Fibroblast of pulmonary artery (primary cell): ENCODE measurements at regions not wholly inside any gene's neighbourhood (a gene's known extent, or its start where the extent isn't known, plus 50 kb on each side); places are given as distances from the start of the nearest gene placed in this dataset.

ENCODE experiments used
- DNase-seq: peaks from one replicate; pipeline ENCODE4 v3.0.0-alpha.2; 2010; ENCODE audit warnings: low read depth
- H3K4me3 ChIP-seq: replicated peaks from 2 replicates; pipeline ENCODE4 v1.5.1; 2011; ENCODE audit warnings: low read depth, mild to moderate bottlenecking, control low read depth, low read length, moderate library complexity
- TF ChIP-seq, protein P1 (sequence below): IDR thresholded peaks from 2 replicates; pipeline ENCODE4 v1.5.1; 2011; ENCODE audit warnings: mild to moderate bottlenecking, control low read depth, low read length, inconsistent platforms; ENCODE audit errors: missing control alignments

DNA sequence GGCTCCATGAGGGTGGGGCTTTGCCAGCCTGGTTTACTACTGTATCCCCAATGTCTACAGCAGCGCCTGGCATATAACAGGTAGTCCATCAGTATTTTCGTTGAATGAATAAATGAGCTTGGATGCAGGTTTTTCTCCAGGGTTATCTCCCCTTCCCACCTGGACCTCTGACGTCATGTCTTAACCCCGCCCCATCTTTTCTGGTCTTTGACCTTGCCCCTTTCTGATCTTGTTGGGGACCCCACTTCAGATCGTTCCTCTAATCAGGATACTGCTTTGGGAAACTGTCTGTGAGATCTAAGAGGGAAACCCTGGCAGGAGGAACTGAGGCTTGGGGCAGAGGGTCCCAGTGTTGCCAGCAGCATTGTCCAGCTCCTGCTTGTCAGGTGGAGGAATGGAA lies 68.8 kb upstream of the GCSH start:
- DNase-seq = no peak
- H3K4me3 ChIP-seq = no peak overlapping the region
- TF ChIP-seq, protein P1, sequence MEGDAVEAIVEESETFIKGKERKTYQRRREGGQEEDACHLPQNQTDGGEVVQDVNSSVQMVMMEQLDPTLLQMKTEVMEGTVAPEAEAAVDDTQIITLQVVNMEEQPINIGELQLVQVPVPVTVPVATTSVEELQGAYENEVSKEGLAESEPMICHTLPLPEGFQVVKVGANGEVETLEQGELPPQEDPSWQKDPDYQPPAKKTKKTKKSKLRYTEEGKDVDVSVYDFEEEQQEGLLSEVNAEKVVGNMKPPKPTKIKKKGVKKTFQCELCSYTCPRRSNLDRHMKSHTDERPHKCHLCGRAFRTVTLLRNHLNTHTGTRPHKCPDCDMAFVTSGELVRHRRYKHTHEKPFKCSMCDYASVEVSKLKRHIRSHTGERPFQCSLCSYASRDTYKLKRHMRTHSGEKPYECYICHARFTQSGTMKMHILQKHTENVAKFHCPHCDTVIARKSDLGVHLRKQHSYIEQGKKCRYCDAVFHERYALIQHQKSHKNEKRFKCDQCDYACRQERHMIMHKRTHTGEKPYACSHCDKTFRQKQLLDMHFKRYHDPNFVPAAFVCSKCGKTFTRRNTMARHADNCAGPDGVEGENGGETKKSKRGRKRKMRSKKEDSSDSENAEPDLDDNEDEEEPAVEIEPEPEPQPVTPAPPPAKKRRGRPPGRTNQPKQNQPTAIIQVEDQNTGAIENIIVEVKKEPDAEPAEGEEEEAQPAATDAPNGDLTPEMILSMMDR = no peak

DNA sequence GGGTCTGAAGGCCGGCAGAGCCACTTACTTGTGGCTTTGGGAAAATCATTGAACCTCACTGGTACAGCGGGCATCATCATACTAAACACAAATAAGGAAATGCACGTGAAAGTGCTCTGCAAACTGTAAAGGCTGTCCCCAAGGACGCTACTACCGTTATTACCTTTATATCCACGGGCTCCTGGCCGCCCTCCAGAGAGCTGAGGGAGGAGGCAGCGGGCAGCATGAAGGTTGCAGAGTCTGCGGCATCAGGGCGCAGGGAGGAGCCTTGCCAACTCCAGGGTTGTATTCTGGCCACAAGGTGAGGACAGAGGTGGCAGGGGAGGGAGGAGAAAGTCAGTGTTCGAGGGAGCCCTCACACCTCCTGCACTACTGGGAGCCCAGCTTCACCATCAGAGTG lies 68.3 kb upstream of the GCSH start:
- no peak overlapping the region for H3K4me3 ChIP-seq
- no peak for DNase-seq
- TF ChIP-seq, protein P1 = no peak

DNA sequence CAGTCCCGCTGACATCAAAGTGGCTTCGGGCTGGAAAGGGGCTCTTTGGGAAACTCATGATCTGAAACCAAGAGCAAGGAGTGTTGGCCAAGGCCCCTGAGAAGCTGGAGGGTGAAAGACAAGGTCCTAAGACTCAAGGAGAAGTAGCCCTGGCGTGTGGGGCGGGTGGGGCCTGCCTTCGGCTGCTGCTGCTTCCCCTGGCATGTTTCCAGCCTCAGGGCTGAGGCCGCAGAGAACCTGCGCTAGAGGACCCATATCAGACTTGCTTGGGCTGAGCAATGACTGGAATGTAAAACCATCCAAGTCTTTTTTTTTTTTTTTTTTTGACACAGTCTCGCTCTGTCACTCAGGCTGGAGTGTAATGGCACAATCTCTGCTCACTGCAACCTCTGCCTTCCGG lies 67.5 kb upstream of the GCSH start:
- TF ChIP-seq, protein P1 = no peak
- no peak overlapping the region for H3K4me3 ChIP-seq
- DNase-seq = no peak

DNA sequence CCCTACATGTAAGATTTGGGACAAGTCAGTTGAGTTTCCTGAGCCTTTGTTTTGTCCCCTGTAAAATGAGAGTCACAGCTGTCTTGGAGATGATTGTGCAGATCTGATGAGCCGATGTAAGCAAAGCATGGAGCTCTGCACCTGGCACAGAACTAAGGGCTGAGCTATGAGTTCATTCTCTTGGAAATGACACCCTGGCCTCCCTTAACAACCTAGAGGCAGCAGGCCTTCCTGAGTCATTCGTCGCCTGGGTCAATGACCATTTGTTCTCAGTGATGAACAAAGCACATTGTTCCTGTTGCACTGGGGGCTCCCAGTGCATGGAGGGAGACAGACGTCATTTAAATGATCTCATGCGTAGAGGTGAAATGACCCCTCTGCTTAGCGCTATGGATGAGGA lies 62.8 kb upstream of the GCSH start:
- no peak for DNase-seq
- no peak overlapping the region for H3K4me3 ChIP-seq
- TF ChIP-seq, protein P1 = no peak

DNA sequence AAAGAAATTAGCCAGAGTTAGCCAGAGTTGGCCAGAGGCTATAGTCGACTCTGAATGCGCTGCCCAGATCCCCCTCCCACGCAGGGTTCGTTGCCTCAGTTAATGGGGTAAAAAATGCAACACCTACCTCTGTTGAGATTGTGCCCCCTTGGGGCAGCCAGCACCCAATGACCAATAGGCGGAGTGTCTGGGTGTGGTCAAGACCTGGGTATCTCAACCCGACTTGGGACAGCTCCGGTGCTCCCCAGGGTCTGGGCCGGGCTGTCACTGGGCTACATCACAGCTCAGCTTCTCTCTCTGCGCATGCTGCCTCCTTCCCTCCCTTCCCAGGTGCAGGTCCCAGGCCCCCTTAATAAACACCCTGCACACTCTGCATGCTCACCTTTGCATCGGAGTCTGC lies 59.6 kb upstream of the GCSH start:
- no peak for DNase-seq
- TF ChIP-seq, protein P1 = no peak
- H3K4me3 ChIP-seq = no peak overlapping the region

DNA sequence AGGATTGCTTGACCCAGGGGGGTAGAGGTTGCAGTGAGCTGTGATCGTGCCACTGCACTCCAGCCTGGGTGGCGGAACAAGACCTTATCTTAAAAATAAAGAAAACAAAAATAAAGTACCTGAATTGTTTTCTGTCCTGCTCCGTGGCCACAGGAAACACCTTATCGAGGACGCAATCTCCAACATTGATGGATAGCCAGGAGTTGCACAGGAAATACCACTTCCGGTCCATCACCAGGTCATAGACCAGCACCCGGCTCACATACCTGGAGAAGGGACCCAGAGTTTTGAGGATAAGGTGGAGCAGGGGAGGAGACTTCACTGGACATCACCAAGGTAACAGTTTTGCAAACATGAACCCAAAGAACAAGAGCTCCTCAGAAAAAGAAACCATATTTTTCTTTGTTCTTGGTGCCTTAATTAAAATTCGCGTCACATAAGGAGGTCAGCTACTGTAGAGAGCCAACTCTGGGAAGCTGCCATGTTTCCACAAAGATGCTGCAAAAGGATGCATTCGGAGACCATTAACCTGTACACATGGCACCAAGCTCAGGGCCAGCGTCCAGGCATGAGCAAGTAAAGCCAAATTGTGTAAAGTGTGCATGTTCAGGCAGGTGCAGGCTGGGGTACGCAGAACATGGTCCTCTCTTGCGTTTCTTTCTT lies 55.6 kb upstream of the GCSH start:
- H3K4me3 ChIP-seq = no peak overlapping the region
- TF ChIP-seq, protein P1 = no peak
- DNase-seq = no peak

DNA sequence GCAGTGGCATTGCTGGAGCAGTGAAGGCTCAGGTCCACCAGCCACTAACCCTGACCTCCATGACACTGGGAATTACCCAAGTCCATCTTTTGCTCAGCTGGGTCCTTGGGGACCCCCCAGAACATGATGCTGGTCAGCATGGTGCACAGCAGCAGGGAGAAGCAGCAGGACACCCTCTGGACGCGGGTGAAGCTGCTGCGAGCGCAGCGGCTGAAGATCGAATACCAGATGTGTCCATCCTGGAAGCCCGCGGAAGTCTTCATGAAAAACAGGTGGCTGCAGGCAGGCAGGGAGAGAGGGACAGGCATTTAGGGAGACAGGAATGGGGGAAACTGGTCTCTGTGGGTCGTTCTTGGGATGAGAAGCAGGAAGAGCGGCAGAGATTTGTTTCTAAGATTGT lies 53.4 kb upstream of the GCSH start:
- DNase-seq = no peak
- TF ChIP-seq, protein P1 = no peak
- H3K4me3 ChIP-seq = no peak overlapping the region
